ENCODE measurements at regions not wholly inside any gene's neighbourhood (a gene's known extent, or its start where the extent isn't known, plus 50 kb on each side); places are given as distances from the start of the nearest gene placed in this dataset.

GRCh38 chr20:19096843-19097242, 115.6 kb upstream of the SLC24A3 start:
- no peak for DNase-seq (ENCODE audit: low spot score)
- in situ Hi-C loops (cut with HindIII; ENCODE audit: low sequenced_read_pairs), result no loop called here

GRCh38 chr20:19098117-19098516, 114.3 kb upstream of the SLC24A3 start:
- in situ Hi-C loops (cut with HindIII; ENCODE audit: low sequenced_read_pairs), result no loop called here
- DNase-seq (ENCODE audit: low spot score), result no peak

GRCh38 chr20:19098806-19099578, 113.5 kb upstream of the SLC24A3 start:
- in situ Hi-C loops (cut with HindIII; ENCODE audit: low sequenced_read_pairs), result no loop called here
- peak; percentile 73 for DNase-seq (ENCODE audit: low spot score)

DNA sequence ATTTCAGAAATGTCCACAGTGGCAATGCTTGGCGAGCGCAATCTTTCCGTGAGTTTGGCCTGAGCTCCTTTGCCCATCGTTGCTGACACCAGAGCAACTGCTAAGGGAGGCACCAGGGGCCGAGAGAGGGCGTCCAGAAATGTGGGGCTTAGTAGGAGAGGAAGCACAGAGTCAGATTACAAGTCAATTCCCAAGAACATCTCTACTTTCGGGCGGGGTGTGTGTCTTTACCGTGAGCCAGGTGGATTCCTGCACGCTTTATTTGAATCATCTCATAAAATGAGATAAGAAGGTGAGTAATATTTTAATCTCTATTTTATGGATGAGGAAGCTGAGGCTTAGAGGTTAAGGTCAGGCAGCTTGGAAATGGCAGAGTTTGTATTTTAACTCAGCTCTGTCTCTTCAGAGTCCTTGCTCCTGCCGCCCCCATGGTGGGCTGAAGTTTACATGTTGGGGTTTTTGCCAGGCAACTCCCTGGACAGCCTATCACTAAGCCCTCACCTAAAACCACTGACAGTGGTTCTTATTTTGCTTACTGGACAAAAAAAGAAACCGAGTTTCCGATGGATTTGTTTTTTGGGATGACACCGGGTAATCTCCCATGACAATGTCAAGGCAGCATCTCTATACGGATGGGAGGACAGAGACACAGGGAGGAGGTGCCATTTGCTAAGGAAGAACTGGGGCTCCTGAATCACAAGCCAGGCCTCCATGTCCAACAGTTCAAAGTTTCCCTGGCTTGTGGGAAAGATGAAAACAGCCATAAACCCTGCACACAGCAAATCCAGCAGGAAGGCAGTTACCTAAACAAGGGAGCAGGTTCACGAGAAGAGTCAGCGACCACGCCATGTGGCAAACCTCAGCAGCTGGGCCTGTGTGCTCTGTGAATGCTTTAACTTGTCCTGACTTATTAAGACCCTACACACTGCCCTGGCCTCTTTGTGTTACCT, 112.6 kb upstream of the SLC24A3 start:
- no peak for DNase-seq (ENCODE audit: low spot score)
- in situ Hi-C loops (cut with HindIII; ENCODE audit: low sequenced_read_pairs), result no loop called here

DNA sequence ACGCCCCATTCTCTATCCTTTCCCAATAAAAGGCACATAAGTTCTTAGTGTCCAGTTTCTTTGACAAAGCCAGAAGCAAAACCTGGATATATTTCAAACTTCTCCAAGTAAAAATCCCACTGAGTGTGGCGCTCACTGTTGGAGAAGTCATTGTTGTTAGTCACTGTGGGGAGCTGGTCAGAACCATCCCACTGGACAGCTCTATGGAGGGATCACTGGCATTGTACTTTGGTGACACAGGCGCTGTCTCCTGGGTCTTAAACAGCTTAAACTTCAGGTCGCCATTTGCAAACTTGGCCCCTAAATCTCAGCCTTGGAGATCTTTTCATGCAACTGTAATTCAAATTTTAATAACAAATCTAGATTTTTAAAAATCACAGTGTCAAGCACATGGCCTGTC, 111.5 kb upstream of the SLC24A3 start:
- in situ Hi-C loops (cut with HindIII; ENCODE audit: low sequenced_read_pairs), result no loop called here
- no peak for DNase-seq (ENCODE audit: low spot score)

- DNase-seq (ENCODE audit: low spot score), result no peak
- in situ Hi-C loops (cut with HindIII; ENCODE audit: low sequenced_read_pairs), result no loop called here
Measured at GRCh38 chr20:19104186-19104585, 108.3 kb upstream of the SLC24A3 start.

GRCh38 chr20:19108155-19108554, 104.3 kb upstream of the SLC24A3 start:
- in situ Hi-C loops (cut with HindIII; ENCODE audit: low sequenced_read_pairs), result no loop called here

DNA sequence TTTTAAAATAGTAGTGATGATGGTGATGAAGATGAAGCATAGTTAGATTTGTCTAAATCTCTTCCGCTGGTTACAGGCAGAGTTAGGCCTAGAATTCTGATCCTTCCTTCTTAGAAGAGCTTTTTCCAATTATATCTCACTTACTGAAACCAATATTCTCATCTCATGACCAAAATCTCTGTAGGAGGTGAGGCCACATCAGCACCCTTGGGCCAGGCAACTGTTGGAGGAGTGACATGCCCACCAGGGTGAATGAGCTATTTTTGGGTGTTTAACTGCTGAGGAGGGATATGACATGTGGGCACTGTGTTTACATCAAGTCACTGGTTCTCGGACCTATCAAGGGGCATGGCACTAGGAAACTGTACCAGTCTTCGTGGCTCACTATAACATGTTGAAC, 102.2 kb upstream of the SLC24A3 start:
- in situ Hi-C loops (cut with HindIII; ENCODE audit: low sequenced_read_pairs), result no loop called here
- no peak for DNase-seq (ENCODE audit: low spot score)

More at GRCh38 chr20:19108155-19108554, 104.3 kb upstream of the SLC24A3 start:
- no peak for DNase-seq (ENCODE audit: low spot score)

DNA sequence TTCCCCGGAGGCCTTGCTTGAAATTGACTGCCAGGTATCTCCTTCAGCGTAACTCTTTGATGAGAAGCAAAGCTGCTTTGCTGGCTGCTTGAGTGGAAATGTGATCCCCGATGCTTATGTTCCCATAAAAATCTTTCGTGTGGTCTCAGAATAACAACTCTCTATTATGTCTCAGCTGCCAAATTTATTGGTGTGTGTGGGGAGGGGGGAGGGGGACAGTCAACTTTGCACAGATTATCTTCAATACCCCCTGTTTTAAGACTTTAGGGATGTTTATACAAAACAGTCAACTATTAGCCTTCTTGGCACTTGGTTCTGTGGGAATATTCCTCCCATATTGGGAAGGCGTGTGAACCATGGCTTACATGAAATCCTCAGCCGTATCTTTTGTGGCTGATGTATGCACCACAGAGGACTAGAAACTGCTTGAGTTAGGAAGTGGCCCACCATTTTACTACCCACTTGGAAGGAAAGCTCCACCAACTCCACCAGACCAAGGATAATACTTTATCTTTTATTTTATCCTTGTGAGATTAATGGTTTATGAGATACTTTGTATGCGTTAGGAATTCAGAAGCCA, 101.5 kb upstream of the SLC24A3 start:
- in situ Hi-C loops (cut with HindIII; ENCODE audit: low sequenced_read_pairs), result no loop called here

DNA sequence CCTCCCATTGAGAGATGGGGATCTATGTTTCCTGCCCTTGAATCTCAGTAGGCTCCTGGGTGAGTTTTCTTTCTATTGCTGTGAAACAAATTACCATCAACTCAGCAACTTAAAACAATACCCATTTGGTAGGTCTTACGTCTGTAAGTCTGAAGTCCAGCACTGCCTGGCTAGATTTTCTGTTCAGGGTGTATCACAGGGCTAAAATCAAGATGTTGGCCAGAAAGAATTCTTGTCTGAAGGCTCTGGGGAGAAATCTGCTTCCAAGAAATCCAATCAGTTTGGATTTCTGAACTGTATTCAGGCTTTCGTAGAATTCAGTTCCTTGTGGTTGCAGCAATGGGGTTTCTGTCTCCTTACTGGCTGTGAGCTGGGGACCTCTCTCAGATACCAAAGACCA, 99.6 kb upstream of the SLC24A3 start:
- in situ Hi-C loops (cut with HindIII; ENCODE audit: low sequenced_read_pairs), result no loop called here
- DNase-seq (ENCODE audit: low spot score), result no peak

More for the DNA sequence above, 101.5 kb upstream of the SLC24A3 start:
- DNase-seq (ENCODE audit: low spot score), result no peak

DNA sequence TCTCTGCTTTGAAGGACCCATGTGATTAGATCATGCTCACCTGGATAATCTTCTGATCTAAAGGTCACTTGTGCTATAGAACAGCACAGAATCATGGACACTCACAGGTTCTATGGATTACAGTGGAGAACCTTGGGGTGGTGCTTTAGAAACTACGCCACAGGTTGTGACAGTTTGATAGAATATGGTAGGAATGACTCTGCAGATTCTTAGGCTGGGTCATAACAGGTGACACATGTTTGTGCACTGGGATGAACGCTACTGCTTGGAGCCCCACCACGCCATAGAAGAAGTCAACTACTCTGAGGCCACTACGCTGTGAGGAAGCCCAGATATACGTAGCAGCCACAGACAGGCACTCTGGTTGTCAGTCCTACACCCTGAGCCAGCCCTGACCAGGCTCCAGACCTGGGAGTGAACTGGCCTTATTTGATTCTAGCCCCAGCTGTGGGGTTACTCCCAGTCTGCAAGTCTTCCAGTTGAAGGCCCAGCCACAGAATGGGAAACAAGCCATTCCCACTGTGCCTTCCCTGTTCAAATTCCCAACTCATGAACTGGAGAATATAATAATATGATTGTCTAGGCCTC, 99.0 kb upstream of the SLC24A3 start:
- no peak for DNase-seq (ENCODE audit: low spot score)
- in situ Hi-C loops (cut with HindIII; ENCODE audit: low sequenced_read_pairs), result no loop called here

GRCh38 chr20:19114410-19114809, 98.0 kb upstream of the SLC24A3 start:
- no peak for DNase-seq (ENCODE audit: low spot score)
- in situ Hi-C loops (cut with HindIII; ENCODE audit: low sequenced_read_pairs), result no loop called here

DNA sequence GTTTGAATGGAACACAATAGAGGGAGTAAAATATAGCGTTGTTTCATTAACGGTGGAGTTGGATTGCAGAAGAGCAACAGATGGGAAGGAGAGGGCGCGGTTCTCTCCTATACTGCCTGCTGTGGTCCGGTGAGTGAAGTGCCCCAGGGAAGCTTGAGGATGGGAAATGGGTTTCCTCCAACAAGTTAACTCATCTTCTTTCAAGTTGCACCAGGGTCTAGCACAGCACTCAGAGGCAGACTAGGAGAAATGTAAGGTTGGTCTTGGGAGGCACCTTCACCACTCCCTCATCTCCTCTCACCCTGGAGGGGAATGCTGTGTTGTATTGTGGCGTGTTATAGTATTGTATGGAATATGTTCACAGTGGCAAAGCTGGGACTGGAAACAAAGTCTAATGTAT, 96.9 kb upstream of the SLC24A3 start:
- DNase-seq (ENCODE audit: low spot score), result no peak
- in situ Hi-C loops (cut with HindIII; ENCODE audit: low sequenced_read_pairs), result no loop called here

DNA sequence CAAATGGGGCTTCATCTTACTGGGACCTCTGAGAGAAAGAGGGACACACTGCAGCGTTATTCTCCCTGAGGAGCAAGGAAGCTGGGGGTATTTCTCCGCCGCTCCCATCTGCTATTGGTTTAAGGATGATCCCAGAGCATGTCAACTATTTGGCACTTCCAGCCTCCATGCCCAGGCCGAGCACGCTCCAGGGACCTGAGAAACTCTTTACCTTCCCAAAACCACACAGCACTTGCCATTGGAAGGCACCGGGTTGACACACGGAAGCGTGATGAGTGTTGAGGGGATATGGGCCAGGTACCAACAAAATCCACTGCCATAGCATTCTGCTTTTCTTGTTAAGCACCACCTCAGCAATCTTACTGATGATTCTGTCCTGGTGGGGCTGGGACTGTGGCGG, 92.4 kb upstream of the SLC24A3 start:
- no peak for DNase-seq (ENCODE audit: low spot score)
- in situ Hi-C loops (cut with HindIII; ENCODE audit: low sequenced_read_pairs), result no loop called here

DNA sequence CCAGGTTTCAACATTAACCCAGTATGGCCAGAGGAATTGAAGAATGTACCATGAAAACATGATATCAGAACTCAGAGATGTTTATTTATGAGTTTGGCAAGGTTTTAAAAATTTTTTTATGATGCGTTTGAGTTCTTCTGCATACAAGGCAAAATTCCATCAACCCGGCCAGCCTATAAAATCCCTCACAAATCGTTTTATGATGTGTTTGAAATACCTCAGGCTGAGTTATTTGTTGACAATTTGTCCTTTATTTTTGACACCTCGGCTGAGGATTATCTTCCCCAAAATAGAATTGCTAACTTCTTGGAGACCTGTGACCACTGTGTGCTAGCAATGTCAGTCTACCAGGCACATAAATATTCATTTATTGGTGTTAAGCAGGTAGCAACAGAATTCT, 91.9 kb upstream of the SLC24A3 start:
- DNase-seq (ENCODE audit: low spot score), result no peak
- in situ Hi-C loops (cut with HindIII; ENCODE audit: low sequenced_read_pairs), result no loop called here

DNA sequence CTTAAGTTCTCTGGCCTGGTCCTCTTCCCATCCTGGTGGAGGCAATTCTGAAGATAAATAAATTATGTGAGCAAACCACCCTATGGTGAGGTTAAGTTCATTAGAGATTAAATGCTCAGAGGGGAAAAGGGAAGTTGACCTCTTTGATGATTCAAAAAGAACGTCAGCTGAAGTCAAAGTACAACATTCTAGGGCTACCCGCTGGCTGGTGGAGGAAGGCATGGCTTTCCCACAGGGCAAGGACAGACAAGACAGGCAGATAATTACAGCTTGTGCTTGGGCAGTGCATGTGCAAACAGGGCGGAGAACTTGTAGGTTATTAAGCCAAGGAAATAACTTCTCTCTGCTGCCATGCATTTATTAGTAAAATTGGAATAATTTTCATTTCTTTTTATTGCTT, 91.0 kb upstream of the SLC24A3 start:
- in situ Hi-C loops (cut with HindIII; ENCODE audit: low sequenced_read_pairs), result no loop called here

DNA sequence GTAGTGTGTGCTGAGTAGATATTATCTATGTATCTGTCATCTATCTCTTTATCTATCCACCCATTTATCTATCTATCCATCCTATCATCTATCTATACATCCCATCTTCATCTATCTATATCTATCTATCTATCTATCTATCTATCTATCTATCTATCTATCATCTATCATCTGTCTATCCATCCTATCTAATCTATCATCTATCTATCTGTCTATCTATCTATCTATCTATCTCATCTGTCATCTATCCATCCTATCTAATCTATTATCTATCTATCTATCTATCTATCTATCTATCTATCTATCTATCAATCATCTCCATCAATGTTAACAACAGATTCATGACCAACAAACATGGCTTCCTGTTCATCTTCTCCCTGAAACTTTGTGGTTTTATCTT, 90.5 kb upstream of the SLC24A3 start:
- in situ Hi-C loops (cut with HindIII; ENCODE audit: low sequenced_read_pairs), result no loop called here
- DNase-seq (ENCODE audit: low spot score), result no peak

More for the DNA sequence above, 91.0 kb upstream of the SLC24A3 start:
- DNase-seq (ENCODE audit: low spot score), result no peak

DNA sequence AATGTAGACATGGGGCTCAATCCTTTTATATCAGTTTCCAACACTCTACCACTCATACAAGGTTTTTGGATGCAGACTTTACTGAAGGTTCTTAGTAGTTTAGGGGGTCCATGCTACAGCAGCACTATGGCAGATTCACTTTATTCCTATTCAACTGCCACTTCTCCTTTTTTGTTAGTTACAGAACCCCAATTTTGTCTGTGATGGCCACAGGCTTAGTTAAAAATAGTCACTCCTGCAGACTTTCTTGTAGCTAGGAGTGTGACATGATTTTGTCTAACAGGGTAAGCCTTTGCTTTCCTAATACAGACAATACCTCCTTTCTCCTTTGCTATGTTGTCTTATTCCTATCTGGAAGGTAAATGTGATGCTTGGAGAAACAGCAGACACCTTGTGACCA, 90.0 kb upstream of the SLC24A3 start:
- in situ Hi-C loops (cut with HindIII; ENCODE audit: low sequenced_read_pairs), result no loop called here
- no peak for DNase-seq (ENCODE audit: low spot score)

DNA sequence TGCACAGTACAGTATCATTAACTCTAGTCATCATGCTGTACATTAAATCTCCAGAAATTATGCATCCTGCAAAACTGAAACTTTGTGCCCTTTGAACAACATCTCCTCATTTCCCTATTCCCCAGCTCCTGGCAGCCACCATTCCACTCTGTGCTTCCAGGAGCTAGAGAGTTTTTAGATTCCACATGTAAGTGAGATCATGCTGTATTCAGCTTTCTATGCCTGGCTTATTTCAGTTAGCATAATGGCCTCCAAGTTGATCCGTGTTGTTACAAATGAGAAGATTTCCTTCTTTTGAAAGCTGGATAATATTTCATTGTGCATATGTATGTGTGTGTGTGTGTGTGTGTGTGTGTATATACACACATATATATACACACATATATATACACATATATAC, 86.9 kb upstream of the SLC24A3 start:
- in situ Hi-C loops (cut with HindIII; ENCODE audit: low sequenced_read_pairs), result no loop called here

DNA sequence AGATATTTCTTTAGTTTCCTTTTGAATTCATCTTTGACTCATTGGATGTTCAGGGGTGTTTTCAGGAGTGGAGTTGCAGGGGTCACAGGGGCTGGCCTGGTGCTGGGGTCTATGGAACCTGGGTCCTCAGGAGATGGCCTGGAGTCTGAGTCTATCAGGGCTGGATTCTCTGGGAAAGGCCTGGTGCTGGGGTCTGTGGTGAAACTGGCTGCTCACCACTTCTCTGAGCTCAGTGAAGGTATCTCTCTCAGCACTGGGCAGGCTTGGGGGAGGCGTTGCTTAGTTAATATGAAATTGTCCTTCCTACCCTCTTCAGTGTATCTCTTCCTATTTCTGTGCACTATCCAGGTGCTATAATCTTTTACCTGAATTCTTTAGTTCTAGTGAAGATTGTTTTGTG, 83.1 kb upstream of the SLC24A3 start:
- in situ Hi-C loops (cut with HindIII; ENCODE audit: low sequenced_read_pairs), result no loop called here

More for the DNA sequence above, 86.9 kb upstream of the SLC24A3 start:
- no peak for DNase-seq (ENCODE audit: low spot score)

More for the DNA sequence above, 83.1 kb upstream of the SLC24A3 start:
- DNase-seq (ENCODE audit: low spot score), result no peak
